Vagina (tissue), 2 donors: ENCODE measurements at regions not wholly inside any gene's neighbourhood (a gene's known extent, or its start where the extent isn't known, plus 50 kb on each side); places are given as distances from the start of the nearest gene placed in this dataset.

Source experiments
- DNase-seq, 2 donors: peaks; one replicate each; pipeline ENCODE4 v3.0.0-alpha.2; 2017; ENCODE audit errors: extremely low spot score in 2 of 2
- H3K27ac ChIP-seq: fragments of 200-600 bp; sonication (generic); one replicate; pipeline ENCODE4 v1.5.1; 2019
- H3K27me3 ChIP-seq: fragments of 200-600 bp; sonication (generic); one replicate; pipeline ENCODE4 v1.5.1; 2019
- H3K36me3 ChIP-seq, 2 donors: fragments of 200-600 bp; sonication (generic); one replicate each; pipeline ENCODE4 v1.5.1; 2017 to 2019
- H3K4me1 ChIP-seq: fragments of 200-600 bp; sonication (generic); one replicate; pipeline ENCODE4 v1.5.1; 2019
- H3K4me3 ChIP-seq, 2 donors: fragments of 200-600 bp; sonication (generic); 1 replicate in 1 of 2; 2 replicates in 1 of 2; pipeline ENCODE4 v1.5.1; 2016 to 2019
- H3K9me3 ChIP-seq: fragments of 200-600 bp; sonication (generic); one replicate; pipeline ENCODE4 v1.5.1; 2019
- CTCF ChIP-seq, 3 experiments: fragments of 450-650 bp in 2 of 3; fragments of 200-600 bp in 1 of 3; sonication (generic) in 1 of 3; IDR thresholded peaks; one replicate each; pipeline ENCODE4 v1.5.1; 2017 to 2019; ENCODE audit warnings: antibody characterized with exemption in 3 of 3, mild to moderate bottlenecking in 2 of 3, moderate library complexity in 2 of 3
- POLR2A ChIP-seq, 2 donors: fragments of 450-650 bp; IDR thresholded peaks; one replicate each; pipeline ENCODE4 v1.6.1; 2017; ENCODE audit warnings: antibody characterized with exemption in 2 of 2, mild to moderate bottlenecking in 2 of 2, moderate library complexity in 2 of 2
- POLR2AphosphoS5 ChIP-seq, 2 donors: sonication (generic); formaldehyde crosslinking; IDR thresholded peaks; one replicate each; pipeline ENCODE4 v1.9.0; 2017; ENCODE audit warnings: antibody characterized with exemption in 2 of 2, mild to moderate bottlenecking in 2 of 2, low read depth in 1 of 2; ENCODE audit not compliant: insufficient read depth in 1 of 2
- intact Hi-C: fragments of 100-400 bp; cut with DNase I; formaldehyde crosslinking; loops from one replicate; pipeline ENCODE4 v1.15.1; 2023

DNA sequence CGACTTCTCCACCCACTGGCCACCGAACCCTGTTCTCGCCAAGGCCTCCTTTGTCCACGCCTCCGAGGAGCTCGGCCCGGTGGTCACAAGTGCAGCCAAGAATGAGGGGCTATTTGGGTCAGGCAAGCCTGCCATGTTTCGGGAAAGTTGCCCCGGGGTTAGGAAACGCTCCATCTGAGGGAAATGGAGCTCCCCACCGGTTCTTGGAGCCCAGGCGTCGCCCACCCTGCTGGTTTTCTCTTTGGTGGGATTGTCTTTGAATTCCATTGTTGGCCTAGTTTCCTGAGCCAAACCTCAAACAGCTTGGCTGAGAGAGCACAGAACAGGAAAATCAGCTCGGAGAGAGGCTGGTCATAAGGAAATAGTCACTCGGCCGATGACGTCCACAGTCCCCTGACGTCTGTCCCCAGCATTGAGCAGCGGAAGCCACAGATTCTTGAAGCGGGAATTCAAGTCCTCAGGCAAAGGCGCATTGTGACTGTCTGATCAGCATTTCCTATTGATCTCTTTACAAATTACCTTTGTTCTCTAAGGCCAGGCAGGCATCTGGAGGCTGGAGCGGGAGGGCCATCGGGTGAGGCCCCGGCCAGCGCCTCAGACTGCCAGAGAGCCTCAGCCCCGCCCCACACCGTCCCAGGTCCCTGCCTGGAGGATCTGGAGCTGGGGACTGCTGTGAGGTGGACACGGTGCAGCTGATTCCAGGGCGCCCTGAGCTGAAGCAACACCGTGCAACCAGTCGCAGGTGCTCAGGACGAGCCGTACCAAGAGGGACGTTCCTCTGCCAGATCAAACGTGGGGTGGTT, 138.6 kb downstream of the DLL1 start:
- TF ChIP-seq CTCF (IDR thresholded peaks at IDR 0.05) (no peak), POLR2A (IDR thresholded peaks at IDR 0.05) (no peak), POLR2AphosphoS5 (IDR thresholded peaks at IDR 0.05; ENCODE audit: insufficient read depth in 1 of 2, low read depth in 1 of 2) (peak in 1 of 2 donors; percentile 28)
- intact Hi-C loops = no loop called here
- H3K27ac ChIP-seq = peak overlapping the region; percentile 56
- no peak for DNase-seq
- no peak overlapping the region for H3K4me3 ChIP-seq
- H3K27me3 ChIP-seq = no peaks in the 10 kb centered on the region
- peaks cover 36% of the 10 kb centered on the region for H3K4me1 ChIP-seq
- no peaks in the 10 kb centered on the region for H3K36me3 ChIP-seq
- no peaks in the 10 kb centered on the region for H3K9me3 ChIP-seq

GRCh38 chr6:170151804-170152123, 139.1 kb downstream of the DLL1 start:
- Histone ChIP-seq H3K27me3 (no peaks in the 10 kb centered on the region), H3K36me3 (no peaks in the 10 kb centered on the region), H3K9me3 (no peaks in the 10 kb centered on the region), H3K27ac (peak overlapping the region; percentile 56), H3K4me1 (peaks cover 37% of the 10 kb centered on the region), H3K4me3 (no peak overlapping the region)
- intact Hi-C loops = no loop called here
- DNase-seq = no peak
- no peak for TF ChIP-seq POLR2A (IDR thresholded peaks at IDR 0.05)
- TF ChIP-seq CTCF (IDR thresholded peaks at IDR 0.05) = no peak

GRCh38 chr6:170151321-170151771, 139.5 kb downstream of the DLL1 start:
- no peak for TF ChIP-seq POLR2AphosphoS5 (IDR thresholded peaks at IDR 0.05; ENCODE audit: insufficient read depth in 1 of 2, low read depth in 1 of 2)
- no peak for TF ChIP-seq CTCF (IDR thresholded peaks at IDR 0.05)
- intact Hi-C loops = no loop called here
- Histone ChIP-seq H3K36me3 (no peaks in the 10 kb centered on the region), H3K4me3 (no peak overlapping the region), H3K27me3 (no peaks in the 10 kb centered on the region), H3K27ac (peak overlapping the region; percentile 56), H3K4me1 (peaks cover 37% of the 10 kb centered on the region), H3K9me3 (no peaks in the 10 kb centered on the region)
- DNase-seq = no peak

DNA sequence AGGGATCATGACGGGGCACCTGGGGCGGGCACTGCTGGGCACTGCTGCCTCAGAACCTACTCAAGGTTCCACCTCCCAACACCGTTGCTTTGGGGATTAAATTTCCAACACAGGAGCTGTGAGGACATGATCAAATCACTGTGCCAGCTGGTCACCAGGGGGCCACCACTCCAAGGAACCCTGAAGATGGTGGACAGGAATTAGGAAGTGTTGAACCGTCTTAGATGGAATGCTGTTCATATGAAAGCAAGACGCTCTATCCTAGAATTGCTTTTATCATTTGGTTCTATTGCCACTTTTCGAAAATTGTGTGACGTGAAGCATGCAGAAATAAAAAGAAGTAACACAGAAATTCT, 140.3 kb downstream of the DLL1 start:
- H3K9me3 ChIP-seq = no peaks in the 10 kb centered on the region
- TF ChIP-seq POLR2AphosphoS5 (IDR thresholded peaks at IDR 0.05; ENCODE audit: insufficient read depth in 1 of 2, low read depth in 1 of 2) (no peak), CTCF (IDR thresholded peaks at IDR 0.05) (no peak), POLR2A (IDR thresholded peaks at IDR 0.05) (no peak)
- H3K27me3 ChIP-seq = no peaks in the 10 kb centered on the region
- H3K4me1 ChIP-seq = peaks cover 37% of the 10 kb centered on the region
- no peak overlapping the region for H3K4me3 ChIP-seq
- DNase-seq = no peak
- intact Hi-C loops = no loop called here
- H3K36me3 ChIP-seq = no peaks in the 10 kb centered on the region
- no peak overlapping the region for H3K27ac ChIP-seq

DNA sequence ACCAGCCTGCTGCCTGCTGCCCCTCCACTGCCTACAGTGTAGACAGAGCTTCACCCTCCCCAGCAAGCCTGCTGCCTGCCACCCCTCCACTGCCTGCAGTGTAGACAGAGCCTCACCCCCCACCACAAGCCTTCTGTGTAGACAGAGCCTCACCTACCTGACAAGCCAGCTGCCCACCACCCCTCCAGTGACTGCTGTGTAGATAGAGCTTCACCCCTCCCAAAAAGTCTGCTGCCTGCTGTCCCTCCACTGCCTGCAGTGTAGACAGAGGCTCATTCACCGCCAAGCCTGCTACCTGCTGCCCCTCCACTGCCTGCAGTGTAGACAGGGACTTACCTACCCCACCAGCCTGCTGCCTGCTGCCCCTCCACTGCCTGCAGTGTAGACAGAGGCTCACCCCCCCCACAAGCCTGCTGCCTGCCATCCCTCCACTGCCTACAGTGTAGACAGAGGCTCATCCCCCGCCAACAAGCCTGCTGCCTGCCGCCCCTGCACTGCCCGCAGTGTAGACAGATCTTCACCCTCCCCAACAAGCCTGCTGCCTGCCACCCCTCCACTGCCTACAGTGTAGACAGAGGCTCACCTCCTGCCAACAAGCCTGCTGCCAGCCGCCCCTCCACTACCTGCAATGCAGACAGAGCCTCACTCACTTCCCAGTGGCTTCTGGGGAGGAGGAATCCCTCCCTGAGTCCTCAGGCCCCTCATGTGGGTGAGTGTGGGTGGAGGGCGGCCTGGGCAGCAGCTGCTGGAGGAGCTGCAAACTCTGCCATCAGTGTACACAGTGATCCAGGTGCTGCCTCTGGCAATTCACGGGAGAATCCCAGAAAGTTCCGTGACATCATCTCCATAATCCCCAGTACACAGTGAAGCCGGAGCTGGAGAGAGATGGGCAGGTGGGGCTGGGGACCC, 140.9 kb downstream of the DLL1 start:
- intact Hi-C loops = no loop called here
- H3K4me1 ChIP-seq = peaks cover 37% of the 10 kb centered on the region
- H3K27ac ChIP-seq = no peak overlapping the region
- no peak overlapping the region for H3K4me3 ChIP-seq
- no peak for TF ChIP-seq CTCF (IDR thresholded peaks at IDR 0.05)
- no peak for TF ChIP-seq POLR2AphosphoS5 (IDR thresholded peaks at IDR 0.05; ENCODE audit: insufficient read depth in 1 of 2, low read depth in 1 of 2)
- TF ChIP-seq POLR2A (IDR thresholded peaks at IDR 0.05) = no peak
- no peaks in the 10 kb centered on the region for H3K36me3 ChIP-seq
- no peaks in the 10 kb centered on the region for H3K9me3 ChIP-seq
- DNase-seq = no peak
- H3K27me3 ChIP-seq = no peaks in the 10 kb centered on the region
